ENCODE measurements at regions not wholly inside any gene's neighbourhood (a gene's known extent, or its start where the extent isn't known, plus 50 kb on each side); places are given as distances from the start of the nearest gene placed in this dataset.

DNA sequence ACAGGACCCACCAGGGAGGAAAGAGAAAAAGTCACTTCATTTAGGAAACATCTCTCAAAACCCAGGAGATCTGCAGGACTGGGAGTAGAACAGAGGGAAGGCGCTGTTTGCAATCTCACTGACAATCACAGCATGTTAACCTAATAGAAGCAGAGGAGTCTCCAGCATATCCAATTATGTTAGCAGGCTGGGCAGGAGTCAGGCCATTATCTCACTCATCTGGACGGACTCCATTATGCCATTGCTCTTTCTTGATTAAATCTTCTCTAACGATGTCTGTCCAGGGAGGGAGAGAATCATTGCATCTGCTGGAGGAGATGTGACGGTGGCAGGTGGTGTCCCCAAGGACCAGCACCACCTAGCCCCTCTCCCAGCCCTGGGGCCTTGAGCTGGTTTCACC lies 203.8 kb upstream of the SFSWAP start:
- TF ChIP-seq, protein P1, sequence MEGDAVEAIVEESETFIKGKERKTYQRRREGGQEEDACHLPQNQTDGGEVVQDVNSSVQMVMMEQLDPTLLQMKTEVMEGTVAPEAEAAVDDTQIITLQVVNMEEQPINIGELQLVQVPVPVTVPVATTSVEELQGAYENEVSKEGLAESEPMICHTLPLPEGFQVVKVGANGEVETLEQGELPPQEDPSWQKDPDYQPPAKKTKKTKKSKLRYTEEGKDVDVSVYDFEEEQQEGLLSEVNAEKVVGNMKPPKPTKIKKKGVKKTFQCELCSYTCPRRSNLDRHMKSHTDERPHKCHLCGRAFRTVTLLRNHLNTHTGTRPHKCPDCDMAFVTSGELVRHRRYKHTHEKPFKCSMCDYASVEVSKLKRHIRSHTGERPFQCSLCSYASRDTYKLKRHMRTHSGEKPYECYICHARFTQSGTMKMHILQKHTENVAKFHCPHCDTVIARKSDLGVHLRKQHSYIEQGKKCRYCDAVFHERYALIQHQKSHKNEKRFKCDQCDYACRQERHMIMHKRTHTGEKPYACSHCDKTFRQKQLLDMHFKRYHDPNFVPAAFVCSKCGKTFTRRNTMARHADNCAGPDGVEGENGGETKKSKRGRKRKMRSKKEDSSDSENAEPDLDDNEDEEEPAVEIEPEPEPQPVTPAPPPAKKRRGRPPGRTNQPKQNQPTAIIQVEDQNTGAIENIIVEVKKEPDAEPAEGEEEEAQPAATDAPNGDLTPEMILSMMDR (IDR thresholded peaks at IDR 0.05), result no peak
- no peak for TF ChIP-seq POLR2A (IDR thresholded peaks at IDR 0.05)
- intact Hi-C loops (cut with DNase I; ENCODE audit: low total_unique reads), result loop anchor here (5.0 kb wide), 1 partner anchor 1020 kb away; no protein-coding TSS in a partner anchor
- 74 to 76% methylated on average over 4 of the region's 4 CpGs for WGBS, 2 donors

DNA sequence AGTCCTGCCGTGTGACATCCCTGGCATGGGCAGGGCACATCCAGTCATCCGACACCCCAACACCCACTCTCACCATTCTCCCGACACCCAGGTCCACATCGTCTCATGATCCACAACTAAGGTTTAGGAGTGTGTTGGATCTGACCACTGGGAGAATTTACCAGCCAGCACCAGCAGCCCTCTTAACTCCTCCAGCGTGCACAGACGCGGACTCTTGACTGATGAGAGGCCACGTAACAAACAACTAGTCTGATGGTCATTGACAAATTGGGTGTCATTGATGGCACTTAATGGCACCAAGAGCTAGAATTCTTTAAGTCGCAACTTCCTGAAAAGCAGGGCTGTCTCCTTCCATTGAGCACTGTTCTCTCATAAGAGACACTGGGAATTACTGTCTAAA lies 203.0 kb upstream of the SFSWAP start:
- TF ChIP-seq, protein P1 (IDR thresholded peaks at IDR 0.05), result no peak
- no peak for TF ChIP-seq POLR2A (IDR thresholded peaks at IDR 0.05)
- no peak overlapping the region for H3K4me3 ChIP-seq (ENCODE audit: low read depth, poor library complexity, severe bottlenecking)
- peak in 1 of 2 donors; percentile 28 for DNase-seq (ENCODE audit: low spot score in 2 of 2)
- intact Hi-C loops (cut with DNase I; ENCODE audit: low total_unique reads), result loop anchor here (5.0 kb wide), 1 partner anchor 1019 kb away; no protein-coding TSS in a partner anchor
- 81 to 85% methylated on average over 9 of the region's 9 CpGs for WGBS, 2 donors

More for the DNA sequence above, 203.8 kb upstream of the SFSWAP start:
- no peak overlapping the region for H3K4me3 ChIP-seq (ENCODE audit: low read depth, poor library complexity, severe bottlenecking)
- peak in 1 of 2 donors; percentile 20 for DNase-seq (ENCODE audit: low spot score in 2 of 2)

DNA sequence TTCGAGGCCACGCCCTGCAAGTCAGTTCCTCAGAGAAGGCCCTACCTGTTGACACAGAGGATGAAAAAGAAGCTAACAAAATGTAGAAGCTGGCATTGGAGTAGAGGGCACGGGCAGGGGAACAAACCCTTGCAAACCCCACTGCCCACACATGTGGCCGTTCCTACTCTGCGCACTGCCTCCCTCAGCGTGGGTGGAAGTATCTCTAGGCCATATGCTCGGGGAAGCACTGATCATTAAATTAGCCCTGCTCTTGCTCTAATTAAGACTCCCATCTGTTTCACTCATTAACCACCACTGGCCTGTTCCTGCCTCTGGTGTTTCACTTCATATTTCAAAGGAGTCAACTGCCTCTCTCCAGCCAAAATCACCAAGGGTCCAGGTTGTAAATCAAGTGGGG lies 201.2 kb upstream of the SFSWAP start:
- TF ChIP-seq, protein P1 (IDR thresholded peaks at IDR 0.05), result no peak
- TF ChIP-seq POLR2A (IDR thresholded peaks at IDR 0.05), result no peak
- H3K4me3 ChIP-seq (ENCODE audit: low read depth, poor library complexity, severe bottlenecking), result no peak overlapping the region
- no peak for DNase-seq (ENCODE audit: low spot score in 2 of 2)
- intact Hi-C loops (cut with DNase I; ENCODE audit: low total_unique reads), result loop anchor here (5.0 kb wide), 1 partner anchor 1018 kb away; no protein-coding TSS in a partner anchor
- WGBS, 2 donors, result 85 to 87% methylated on average over 7 of the region's 7 CpGs

DNA sequence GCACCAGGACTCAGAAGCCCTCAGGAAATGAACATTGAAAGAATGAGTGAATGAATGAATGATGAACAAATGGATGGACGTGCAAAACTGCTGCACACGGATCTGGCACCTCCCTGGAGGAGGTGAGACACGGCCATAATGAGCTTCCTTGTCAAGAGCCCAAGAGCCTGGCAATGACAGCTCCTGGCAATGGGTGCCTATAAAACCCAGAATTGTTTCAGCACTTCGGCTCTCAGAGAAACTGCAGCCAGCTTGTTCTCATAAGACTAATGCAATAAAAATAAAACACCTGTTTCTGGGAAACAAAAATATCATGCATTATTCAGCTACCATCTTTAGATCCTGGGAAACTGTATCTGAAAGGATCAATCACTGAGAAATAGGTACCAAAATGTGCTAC lies 200.5 kb upstream of the SFSWAP start:
- WGBS, 2 donors, result 33 to 42% methylated on average over 4 of the region's 4 CpGs
- intact Hi-C loops (cut with DNase I; ENCODE audit: low total_unique reads), result no loop called here
- DNase-seq (ENCODE audit: low spot score in 2 of 2), result peak in 1 of 2 donors; percentile 15
- H3K4me3 ChIP-seq (ENCODE audit: low read depth, poor library complexity, severe bottlenecking), result no peak overlapping the region
- TF ChIP-seq, protein P1 (IDR thresholded peaks at IDR 0.05), result no peak
- TF ChIP-seq POLR2A (IDR thresholded peaks at IDR 0.05), result no peak

DNA sequence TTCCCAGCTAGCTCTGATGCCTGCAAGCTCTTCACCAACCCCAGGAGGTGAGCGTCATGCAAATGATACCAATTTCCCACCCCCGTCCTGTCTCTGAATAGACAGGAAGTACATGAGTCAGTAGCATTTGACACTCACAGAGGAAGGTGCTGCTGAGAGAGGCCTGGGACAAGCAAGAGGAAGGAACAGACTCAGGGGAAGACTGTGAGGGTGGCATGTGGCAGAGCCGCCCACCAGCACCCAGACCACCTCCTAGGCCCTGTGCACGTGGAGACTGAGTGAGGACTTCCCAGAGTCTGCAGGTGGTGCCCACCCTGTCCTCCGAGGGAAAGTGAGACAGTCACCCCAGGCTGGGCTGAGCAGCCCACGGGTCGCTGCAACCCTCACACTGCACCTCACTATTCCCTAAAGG lies 199.5 kb upstream of the SFSWAP start:
- TF ChIP-seq, protein P1 (IDR thresholded peaks at IDR 0.05), result no peak
- TF ChIP-seq POLR2A (IDR thresholded peaks at IDR 0.05), result no peak
- DNase-seq (ENCODE audit: low spot score in 2 of 2), result peak in 1 of 2 donors; percentile 66
- H3K4me3 ChIP-seq (ENCODE audit: low read depth, poor library complexity, severe bottlenecking), result no peak overlapping the region
- intact Hi-C loops (cut with DNase I; ENCODE audit: low total_unique reads), result no loop called here
- 53 to 68% methylated on average over 7 of the region's 7 CpGs for WGBS, 2 donors

All from lower leg skin (tissue), 4 donors.